Fibroblast of villous mesenchyme (primary cell): ENCODE measurements at regions not wholly inside any gene's neighbourhood (a gene's known extent, or its start where the extent isn't known, plus 50 kb on each side); places are given as distances from the start of the nearest gene placed in this dataset.

ENCODE experiments used
- DNase-seq: peaks from one replicate; pipeline ENCODE4 v3.0.0-alpha.2; 2010; ENCODE audit warnings: low read depth
- H3K4me3 ChIP-seq: 2 replicates; pipeline ENCODE4 v1.5.1; 2011; ENCODE audit warnings: low read depth, mild to moderate bottlenecking, low read length
- TF ChIP-seq, protein P1 (sequence below): IDR thresholded peaks from 2 replicates; pipeline ENCODE4 v1.5.1; 2012; ENCODE audit warnings: low read depth, mild to moderate bottlenecking, low read length; ENCODE audit not compliant: insufficient read depth

DNA sequence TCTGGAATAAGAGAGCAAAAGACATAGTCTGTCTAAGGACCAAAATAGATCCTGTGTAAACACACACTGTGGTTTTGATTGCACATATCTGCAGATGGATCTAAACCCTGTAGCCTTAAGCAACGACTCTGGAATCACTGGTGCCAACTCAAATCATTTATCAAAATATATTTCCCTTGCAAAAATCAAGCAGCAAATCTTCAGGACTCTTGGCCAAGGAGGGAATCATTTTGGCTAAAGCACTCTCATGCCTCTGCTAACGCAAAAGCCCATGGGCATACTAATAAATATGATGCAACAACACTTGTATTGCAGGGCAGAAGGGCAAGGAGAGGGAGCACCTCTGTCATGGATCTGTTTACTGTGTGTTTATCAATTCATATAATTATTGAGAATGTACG, 155.4 kb upstream of the DUSP10 start:
- TF ChIP-seq, protein P1, sequence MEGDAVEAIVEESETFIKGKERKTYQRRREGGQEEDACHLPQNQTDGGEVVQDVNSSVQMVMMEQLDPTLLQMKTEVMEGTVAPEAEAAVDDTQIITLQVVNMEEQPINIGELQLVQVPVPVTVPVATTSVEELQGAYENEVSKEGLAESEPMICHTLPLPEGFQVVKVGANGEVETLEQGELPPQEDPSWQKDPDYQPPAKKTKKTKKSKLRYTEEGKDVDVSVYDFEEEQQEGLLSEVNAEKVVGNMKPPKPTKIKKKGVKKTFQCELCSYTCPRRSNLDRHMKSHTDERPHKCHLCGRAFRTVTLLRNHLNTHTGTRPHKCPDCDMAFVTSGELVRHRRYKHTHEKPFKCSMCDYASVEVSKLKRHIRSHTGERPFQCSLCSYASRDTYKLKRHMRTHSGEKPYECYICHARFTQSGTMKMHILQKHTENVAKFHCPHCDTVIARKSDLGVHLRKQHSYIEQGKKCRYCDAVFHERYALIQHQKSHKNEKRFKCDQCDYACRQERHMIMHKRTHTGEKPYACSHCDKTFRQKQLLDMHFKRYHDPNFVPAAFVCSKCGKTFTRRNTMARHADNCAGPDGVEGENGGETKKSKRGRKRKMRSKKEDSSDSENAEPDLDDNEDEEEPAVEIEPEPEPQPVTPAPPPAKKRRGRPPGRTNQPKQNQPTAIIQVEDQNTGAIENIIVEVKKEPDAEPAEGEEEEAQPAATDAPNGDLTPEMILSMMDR: no peak
- no peak overlapping the region for H3K4me3 ChIP-seq
- DNase-seq: peak; percentile 80

DNA sequence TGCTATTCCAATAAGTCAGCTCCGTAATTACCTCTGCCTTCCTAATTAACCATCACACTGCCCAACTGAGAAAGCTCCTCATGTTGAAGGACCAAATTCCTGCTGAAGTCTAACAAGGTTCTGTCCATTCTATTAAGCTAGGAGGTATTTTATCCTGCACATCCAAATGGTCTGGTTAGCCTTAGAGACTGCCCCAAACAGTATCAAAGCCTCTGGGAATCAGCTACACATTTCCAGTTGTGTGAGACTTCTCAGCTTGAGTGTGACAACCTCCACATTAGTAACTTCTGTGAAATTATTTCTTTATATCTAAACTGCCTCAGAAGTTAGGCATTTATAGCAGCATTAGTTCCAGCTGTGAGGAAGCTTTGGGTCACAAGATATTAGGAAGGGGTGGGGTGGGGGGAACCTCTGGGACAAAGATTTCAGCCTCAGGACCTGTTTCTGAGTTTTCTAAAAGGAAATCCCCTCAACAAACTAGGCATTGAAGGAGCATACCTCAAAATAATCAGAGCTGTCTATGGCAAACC, 150.5 kb upstream of the DUSP10 start:
- no peak overlapping the region for H3K4me3 ChIP-seq
- TF ChIP-seq, protein P1: no peak
- no peak for DNase-seq

DNA sequence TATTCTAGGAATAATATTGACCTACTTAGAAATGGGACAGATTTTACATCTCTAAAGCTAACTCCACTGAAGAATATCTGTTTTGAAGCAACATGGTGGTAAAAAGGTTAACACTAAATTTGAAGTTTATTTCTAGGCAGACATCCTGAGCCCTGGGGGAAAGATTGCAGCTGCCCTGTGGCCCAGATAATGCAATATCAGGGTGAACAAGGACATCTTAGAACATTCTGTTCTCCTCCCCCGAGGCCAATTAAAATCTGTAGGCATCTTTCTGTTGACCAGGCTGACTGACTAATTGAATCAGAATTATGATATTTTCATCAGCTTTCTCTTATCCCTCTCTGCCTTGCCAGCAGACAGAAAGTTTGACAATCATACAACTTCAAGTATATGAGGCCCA, 149.8 kb upstream of the DUSP10 start:
- DNase-seq: peak; percentile 87
- no peak overlapping the region for H3K4me3 ChIP-seq
- TF ChIP-seq, protein P1: no peak

DNA sequence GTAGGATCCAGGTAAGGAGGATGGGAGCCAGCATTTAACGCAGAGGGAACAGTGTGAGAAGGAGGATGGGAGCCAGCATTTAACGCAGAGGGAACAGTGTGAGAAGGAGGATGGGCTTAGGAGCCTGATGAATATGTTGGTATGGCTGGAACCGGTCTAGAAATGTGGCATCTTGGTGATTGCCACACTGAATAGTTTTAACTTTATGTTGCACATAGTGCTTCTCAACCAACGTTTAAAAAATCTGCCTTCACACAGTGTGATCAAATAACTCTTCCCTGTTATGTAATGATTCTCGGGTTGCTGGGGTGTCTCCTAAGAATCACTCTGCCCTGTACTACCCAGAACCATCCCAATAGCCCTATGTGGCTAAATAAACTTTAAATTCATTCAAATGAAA, 146.9 kb upstream of the DUSP10 start:
- no peak overlapping the region for H3K4me3 ChIP-seq
- DNase-seq: no peak
- TF ChIP-seq, protein P1: no peak

DNA sequence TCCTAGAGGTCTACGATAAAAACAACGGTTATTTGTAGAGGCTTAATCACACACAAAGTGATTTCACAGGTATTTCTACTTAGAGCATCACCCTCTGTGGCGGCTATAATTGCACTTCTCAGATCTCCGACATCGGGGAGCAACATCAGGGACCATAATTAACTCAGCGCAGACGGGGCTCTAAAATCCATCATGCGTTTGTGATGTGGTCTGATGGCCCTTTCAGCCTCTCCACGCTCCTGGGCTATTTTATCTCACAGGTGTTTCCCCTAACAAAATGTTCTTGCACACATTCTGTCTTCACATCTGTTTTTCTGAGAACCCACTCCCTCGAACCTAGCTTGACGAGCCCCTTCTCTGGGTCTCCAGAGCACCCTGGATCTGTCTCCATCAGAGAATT, 146.3 kb upstream of the DUSP10 start:
- TF ChIP-seq, protein P1: no peak
- no peak overlapping the region for H3K4me3 ChIP-seq
- no peak for DNase-seq

DNA sequence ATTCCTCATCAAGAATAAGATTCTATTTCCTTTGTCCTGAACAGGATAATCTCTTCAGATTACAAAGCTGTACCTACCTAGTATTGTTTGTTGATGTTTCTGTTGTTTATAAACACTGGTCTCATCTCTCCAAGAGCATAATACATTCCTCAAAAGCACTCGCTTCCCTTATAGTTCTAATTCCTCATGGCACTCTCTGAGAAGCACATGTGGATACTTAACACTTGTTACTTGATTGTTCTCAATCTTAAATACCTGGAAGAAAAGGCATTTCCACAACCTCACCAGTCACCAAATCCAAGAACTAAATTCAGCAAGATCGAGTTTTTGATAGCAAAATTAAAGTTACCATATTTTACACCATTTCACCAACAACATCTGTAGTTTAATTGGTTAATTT, 145.9 kb upstream of the DUSP10 start:
- no peak overlapping the region for H3K4me3 ChIP-seq
- TF ChIP-seq, protein P1: no peak
- no peak for DNase-seq

DNA sequence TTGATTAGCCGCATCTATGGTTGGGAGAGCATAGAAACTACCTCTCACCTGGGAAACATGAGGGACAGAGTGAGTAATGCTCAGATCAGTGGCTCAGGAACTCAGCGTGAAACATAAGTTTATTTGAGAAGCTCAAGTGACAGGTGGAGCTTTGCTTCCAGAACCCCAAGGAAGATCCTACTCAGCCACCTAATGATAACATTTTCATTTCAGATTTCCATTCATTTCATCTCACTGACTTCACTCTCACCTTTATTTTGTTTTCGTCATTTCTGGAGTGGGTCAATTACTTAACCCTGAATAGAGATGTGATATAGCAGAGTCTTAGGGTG, 145.5 kb upstream of the DUSP10 start:
- DNase-seq: no peak
- TF ChIP-seq, protein P1: no peak
- no peak overlapping the region for H3K4me3 ChIP-seq
